SK-N-SH treated with all-trans-retinoic acid at 6 μM for 48 hours (cell line): ENCODE measurements at regions not wholly inside any gene's neighbourhood (a gene's known extent, or its start where the extent isn't known, plus 50 kb on each side); places are given as distances from the start of the nearest gene placed in this dataset.

Source experiments
- ATAC-seq: fragments of 200-7000 bp; cut with Tn5 transposase; 3 replicates; pipeline ENCODE4 v1.9.1; 2020; ENCODE audit warnings: mild to moderate bottlenecking, moderate library complexity
- ARNTL ChIP-seq: fragments of 450-650 bp; formaldehyde crosslinking; IDR thresholded peaks from 2 replicates; pipeline ENCODE4 v1.5.0; 2020; ENCODE audit warnings: low read depth, mild to moderate bottlenecking, moderate library complexity, borderline replicate concordance
- BACH2 ChIP-seq: fragments of 250-450 bp; sonication (Bioruptor Pico); IDR thresholded peaks from 2 replicates; pipeline ENCODE4 v1.9.0; 2021; ENCODE audit warnings: mild to moderate bottlenecking, borderline replicate concordance
- CREB5 ChIP-seq: fragments of 250-450 bp; sonication (Bioruptor Pico); IDR thresholded peaks from 2 replicates; pipeline ENCODE4 v1.5.1; 2020; ENCODE audit warnings: low read depth, mild to moderate bottlenecking, moderate library complexity
- CSDC2 ChIP-seq: fragments of 250-450 bp; sonication (Bioruptor Pico); IDR thresholded peaks from 2 replicates; pipeline ENCODE4 v1.5.0; 2020; ENCODE audit warnings: mild to moderate bottlenecking, moderate library complexity
- CSRNP3 ChIP-seq: fragments of 250-450 bp; sonication (Bioruptor Pico); IDR thresholded peaks from 2 replicates; pipeline ENCODE4 v1.5.1; 2021; ENCODE audit warnings: mild to moderate bottlenecking, moderate library complexity
- ESRRG ChIP-seq: fragments of 250-450 bp; sonication (Bioruptor Pico); IDR thresholded peaks from 2 replicates; pipeline ENCODE4 v1.6.1; 2021; ENCODE audit warnings: mild to moderate bottlenecking
- ISL1 ChIP-seq: fragments of 250-450 bp; sonication (Bioruptor Pico); IDR thresholded peaks from 2 replicates; pipeline ENCODE4 v2.1.2; 2022; ENCODE audit warnings: mild to moderate bottlenecking, moderate library complexity
- OSR1 ChIP-seq: fragments of 250-450 bp; sonication (Bioruptor Pico); IDR thresholded peaks from 2 replicates; pipeline ENCODE4 v1.8.0; 2022; ENCODE audit warnings: moderate library complexity, mild to moderate bottlenecking, inconsistent platforms
- PATZ1 ChIP-seq: fragments of 250-450 bp; sonication (Bioruptor Pico); IDR thresholded peaks from 2 replicates; pipeline ENCODE4 v1.8.0; 2020; ENCODE audit warnings: mild to moderate bottlenecking, moderate library complexity, borderline replicate concordance
- POU6F1 ChIP-seq: fragments of 250-450 bp; sonication (Bioruptor Pico); IDR thresholded peaks from 2 replicates; pipeline ENCODE4 v1.8.0; 2021; ENCODE audit warnings: low read depth, mild to moderate bottlenecking, moderate library complexity, borderline replicate concordance
- PPARA ChIP-seq: fragments of 250-450 bp; sonication (Bioruptor Pico); IDR thresholded peaks from 2 replicates; pipeline ENCODE4 v1.5.0; 2020; ENCODE audit warnings: mild to moderate bottlenecking, borderline replicate concordance
- RARB ChIP-seq: fragments of 250-450 bp; sonication (Bioruptor Pico); IDR thresholded peaks from 2 replicates; pipeline ENCODE4 v1.8.0; 2021; ENCODE audit warnings: mild to moderate bottlenecking, moderate library complexity
- SNAI2 ChIP-seq: fragments of 250-450 bp; sonication (Bioruptor Pico); IDR thresholded peaks from 2 replicates; pipeline ENCODE4 v1.5.0; 2020; ENCODE audit warnings: mild to moderate bottlenecking, moderate library complexity
- TCF4 ChIP-seq: fragments of 250-450 bp; sonication (Bioruptor Pico); IDR thresholded peaks from 2 replicates; pipeline ENCODE4 v1.8.0; 2021; ENCODE audit warnings: mild to moderate bottlenecking, moderate library complexity, borderline replicate concordance
- TOX ChIP-seq: fragments of 250-450 bp; sonication (Bioruptor Pico); IDR thresholded peaks from 2 replicates; pipeline ENCODE4 v1.8.0; 2021; ENCODE audit warnings: mild to moderate bottlenecking, moderate library complexity, borderline replicate concordance
- TSHZ2 ChIP-seq: fragments of 250-450 bp; sonication (Bioruptor Pico); IDR thresholded peaks from 2 replicates; pipeline ENCODE4 v1.5.0; 2020; ENCODE audit warnings: mild to moderate bottlenecking, moderate library complexity
- ZC3H10 ChIP-seq: fragments of 250-450 bp; sonication (Bioruptor Pico); IDR thresholded peaks from 2 replicates; pipeline ENCODE4 v1.5.1; 2021; ENCODE audit warnings: mild to moderate bottlenecking, moderate library complexity
- ZFP3 ChIP-seq: fragments of 250-450 bp; sonication (Bioruptor Pico); IDR thresholded peaks from 2 replicates; pipeline ENCODE4 v1.5.0; 2020; ENCODE audit warnings: mild to moderate bottlenecking, moderate library complexity
- ZFP30 ChIP-seq: fragments of 450-650 bp; formaldehyde crosslinking; IDR thresholded peaks from 2 replicates; pipeline ENCODE4 v1.5.0; 2022; ENCODE audit warnings: mild to moderate bottlenecking, moderate library complexity
- ZNF565 ChIP-seq: fragments of 450-650 bp; formaldehyde crosslinking; conservative IDR thresholded peaks from 2 replicates; pipeline ENCODE4 v1.5.0; 2020; ENCODE audit warnings: low read depth, mild to moderate bottlenecking, moderate library complexity
- ZNF70 ChIP-seq: fragments of 450-650 bp; formaldehyde crosslinking; IDR thresholded peaks from 2 replicates; pipeline ENCODE4 v1.5.0; 2020; ENCODE audit warnings: mild to moderate bottlenecking, moderate library complexity
- ZNF8 ChIP-seq: fragments of 450-650 bp; formaldehyde crosslinking; IDR thresholded peaks from 2 replicates; pipeline ENCODE4 v1.5.0; 2020; ENCODE audit warnings: mild to moderate bottlenecking, moderate library complexity

DNA sequence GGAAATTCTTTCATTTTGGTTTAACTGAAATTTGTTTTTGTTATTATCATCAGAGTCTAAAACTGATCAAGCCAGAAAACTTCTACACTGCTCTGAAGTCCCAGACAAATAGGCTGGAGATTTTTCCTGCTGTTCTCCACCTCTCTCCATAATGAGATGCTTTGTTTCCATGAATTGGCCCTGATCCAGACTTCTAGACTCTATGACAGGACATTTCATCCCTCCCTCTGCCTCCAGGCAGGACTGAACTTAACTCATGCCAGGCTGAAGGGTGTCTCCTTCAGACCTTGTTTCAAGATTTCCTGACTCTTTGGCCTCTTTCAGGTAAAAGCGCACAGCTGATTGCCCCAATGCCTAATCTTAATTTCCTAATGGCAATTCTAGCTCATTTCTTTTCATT lies 69.1 kb upstream of the HOXC13 start:
- ATAC-seq: no peak
- TF ChIP-seq TCF4 (CRISPR knock-in tag) (no peak), ZNF8 (no peak), TSHZ2 (CRISPR knock-in tag) (no peak), PPARA (CRISPR knock-in tag) (no peak), ZFP30 (CRISPR knock-in tag) (no peak), POU6F1 (no peak), ESRRG (no peak), BACH2 (CRISPR knock-in tag) (no peak), PATZ1 (CRISPR knock-in tag) (no peak), ZFP3 (CRISPR knock-in tag) (no peak), OSR1 (CRISPR knock-in tag) (no peak), ZNF70 (CRISPR knock-in tag) (no peak), ZNF565 (CRISPR knock-in tag) (no peak), RARB (CRISPR knock-in tag) (no peak), TOX (CRISPR knock-in tag) (no peak), CSRNP3 (CRISPR knock-in tag) (no peak)

DNA sequence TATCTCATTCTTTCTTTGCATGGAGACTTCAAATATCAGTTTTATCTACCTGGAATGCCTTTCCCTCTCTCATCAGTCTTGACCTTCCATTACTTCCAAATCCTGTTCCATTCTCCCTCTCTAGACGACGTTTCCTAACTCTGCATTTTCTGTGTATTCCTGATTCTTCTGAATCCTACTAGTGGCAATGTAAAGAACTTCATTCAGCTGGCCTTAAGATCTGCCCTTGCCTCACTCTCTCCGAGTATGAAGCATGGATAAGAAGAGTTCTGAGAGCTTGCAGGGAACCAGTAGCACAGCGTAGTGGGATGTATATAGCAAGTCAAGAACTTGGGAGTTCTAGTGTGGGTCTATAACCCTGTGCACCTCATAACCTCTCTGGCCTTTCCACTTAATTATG lies 68.5 kb upstream of the HOXC13 start:
- ATAC-seq: no peak

More for the DNA sequence above, 68.5 kb upstream of the HOXC13 start:
- TF ChIP-seq PPARA (CRISPR knock-in tag) (no peak), ISL1 (CRISPR knock-in tag) (no peak), CREB5 (no peak), TOX (CRISPR knock-in tag) (no peak), BACH2 (CRISPR knock-in tag) (no peak), ZNF70 (CRISPR knock-in tag) (no peak), ZFP3 (CRISPR knock-in tag) (no peak), ARNTL (no peak), OSR1 (CRISPR knock-in tag) (no peak), ZC3H10 (CRISPR knock-in tag) (no peak), SNAI2 (CRISPR knock-in tag) (no peak), CSDC2 (CRISPR knock-in tag) (no peak), CSRNP3 (CRISPR knock-in tag) (no peak), PATZ1 (CRISPR knock-in tag) (no peak), POU6F1 (no peak)
- TF ChIP-seq, all 23 proteins: peak for 0
